GM23338 (cell line): ENCODE measurements at regions not wholly inside any gene's neighbourhood (a gene's known extent, or its start where the extent isn't known, plus 50 kb on each side); places are given as distances from the start of the nearest gene placed in this dataset.

Source experiments
- ATAC-seq: fragments of 200-7000 bp; cut with Tn5 transposase; 3 replicates; pipeline ENCODE4 v1.9.1; 2020
- DNase-seq: peaks from one replicate; pipeline ENCODE4 v3.0.0-alpha.2; 2015; ENCODE audit warnings: low spot score
- H2AFZ ChIP-seq: fragments of 200-600 bp; sonication (generic); 2 replicates; pipeline ENCODE4 v1.8.0; 2016; ENCODE audit warnings: antibody characterized with exemption, mild to moderate bottlenecking, moderate library complexity
- H3F3A ChIP-seq: fragments of 200-600 bp; sonication (generic); replicated peaks from 2 replicates; pipeline ENCODE4 v1.8.0; 2017; ENCODE audit warnings: antibody characterized with exemption, mixed run types, low read depth
- H3K27ac ChIP-seq: fragments of 200-600 bp; sonication (generic); 2 replicates; pipeline ENCODE4 v1.6.1; 2016; ENCODE audit warnings: low read depth
- H3K27me3 ChIP-seq: fragments of 200-600 bp; sonication (generic); 2 replicates; pipeline ENCODE4 v1.8.0; 2016; ENCODE audit warnings: mild to moderate bottlenecking, mixed run types, moderate library complexity; ENCODE audit not compliant: insufficient read depth
- H3K36me3 ChIP-seq: fragments of 200-600 bp; sonication (generic); 2 replicates; pipeline ENCODE4 v1.8.0; 2016; ENCODE audit warnings: mild to moderate bottlenecking; ENCODE audit not compliant: insufficient read depth
- H3K4me1 ChIP-seq: fragments of 200-600 bp; sonication (generic); 2 replicates; pipeline ENCODE4 v1.8.0; 2016; ENCODE audit warnings: mild to moderate bottlenecking, moderate library complexity; ENCODE audit not compliant: insufficient read depth
- H3K4me2 ChIP-seq: fragments of 200-600 bp; sonication (generic); 2 replicates; pipeline ENCODE4 v1.7.1; 2017; ENCODE audit warnings: mixed run types
- H3K4me3 ChIP-seq: fragments of 200-600 bp; sonication (generic); 2 replicates; pipeline ENCODE4 v1.6.1; 2016; ENCODE audit warnings: mixed run types
- H3K79me2 ChIP-seq: fragments of 200-600 bp; sonication (generic); replicated peaks from 2 replicates; pipeline ENCODE4 v1.8.0; 2017; ENCODE audit warnings: mild to moderate bottlenecking; ENCODE audit not compliant: insufficient read depth
- H3K9me2 ChIP-seq: fragments of 200-600 bp; sonication (generic); 2 replicates; pipeline ENCODE4 v1.8.0; 2017; ENCODE audit not compliant: insufficient read depth
- H4K20me1 ChIP-seq: fragments of 200-600 bp; sonication (generic); replicated peaks from 2 replicates; pipeline ENCODE4 v1.8.0; 2017; ENCODE audit warnings: mild to moderate bottlenecking; ENCODE audit not compliant: insufficient read depth
- H3K27ac Mint-ChIP-seq: 2 replicates; pipeline ENCODE4 v1.8.0; 2020; ENCODE audit warnings: inconsistent platforms, mild to moderate bottlenecking, moderate library complexity, mixed read lengths
- H3K27me3 Mint-ChIP-seq: 3 replicates; pipeline ENCODE4 v1.8.0; 2022; ENCODE audit warnings: low read depth, mild to moderate bottlenecking, moderate library complexity, mixed read lengths, inconsistent platforms; ENCODE audit not compliant: insufficient read depth, poor library complexity
- H3K36me3 Mint-ChIP-seq: 3 replicates; pipeline ENCODE4 v1.8.0; 2021; ENCODE audit warnings: low read depth, mild to moderate bottlenecking, inconsistent platforms, moderate library complexity, mixed read lengths
- H3K4me1 Mint-ChIP-seq: 3 replicates; pipeline ENCODE4 v1.8.0; 2020; ENCODE audit warnings: mild to moderate bottlenecking, inconsistent platforms, mixed read lengths
- H3K4me3 Mint-ChIP-seq: 3 replicates; pipeline ENCODE4 v1.8.0; 2021; ENCODE audit warnings: moderate library complexity, mild to moderate bottlenecking, inconsistent platforms, mixed read lengths
- H3K9me3 Mint-ChIP-seq: 3 replicates; pipeline ENCODE4 v1.8.0; 2020; ENCODE audit warnings: moderate library complexity, mild to moderate bottlenecking, inconsistent platforms, mixed read lengths
- CREB1 ChIP-seq: fragments of 250-450 bp; sonication (Bioruptor Pico); IDR thresholded peaks from 2 replicates; pipeline ENCODE4 v1.5.0; 2020; ENCODE audit warnings: low read depth, mild to moderate bottlenecking, moderate library complexity
- EZH2 ChIP-seq: fragments of 200-600 bp; sonication (generic); IDR thresholded peaks from one replicate; pipeline ENCODE4 v1.8.0; 2017; ENCODE audit warnings: antibody characterized with exemption, mild to moderate bottlenecking, low read depth; ENCODE audit not compliant: unreplicated experiment
- EZH2phosphoT487 ChIP-seq: fragments of 200-600 bp; sonication (generic); IDR thresholded peaks from one replicate; pipeline ENCODE4 v1.8.1; 2018; ENCODE audit warnings: antibody characterized with exemption; ENCODE audit not compliant: unreplicated experiment
- JUNB ChIP-seq: IDR thresholded peaks from one replicate; pipeline ENCODE4 v1.6.1; 2016; ENCODE audit warnings: antibody characterized with exemption; ENCODE audit not compliant: unreplicated experiment
- NANOG ChIP-seq: IDR thresholded peaks from 2 replicates; pipeline ENCODE4 v1.6.1; 2016; ENCODE audit warnings: antibody characterized with exemption, borderline replicate concordance
- POLR2AphosphoS5 ChIP-seq: IDR thresholded peaks from 2 replicates; pipeline ENCODE4 v1.6.1; 2016; ENCODE audit warnings: antibody characterized with exemption, low read depth
- STAT1 ChIP-seq: IDR thresholded peaks from one replicate; pipeline ENCODE4 v1.6.1; 2016; ENCODE audit warnings: antibody characterized with exemption; ENCODE audit not compliant: unreplicated experiment
- ZNF114 ChIP-seq: fragments of 250-450 bp; sonication (Bioruptor Pico); IDR thresholded peaks from 2 replicates; pipeline ENCODE4 v1.5.0; 2020; ENCODE audit warnings: mild to moderate bottlenecking, moderate library complexity
- ZNF331 ChIP-seq: fragments of 250-450 bp; sonication (Bioruptor Pico); IDR thresholded peaks from 2 replicates; pipeline ENCODE4 v1.5.0; 2020; ENCODE audit warnings: low read depth, mild to moderate bottlenecking, moderate library complexity
- TF ChIP-seq, protein P1 (sequence below): IDR thresholded peaks from 2 replicates; pipeline ENCODE4 v1.6.1; 2016; ENCODE audit warnings: antibody characterized with exemption
- TF ChIP-seq, protein P2 (sequence below): fragments of 250-450 bp; sonication (Bioruptor Pico); IDR thresholded peaks from 2 replicates; pipeline ENCODE4 v1.5.0; 2020; ENCODE audit warnings: mild to moderate bottlenecking, moderate library complexity
- TF ChIP-seq, protein P3 (sequence below), 2 experiments: fragments of 200-600 bp in 1 of 2; sonication (generic) in 1 of 2; conservative IDR thresholded peaks; 2 replicates each; pipeline versions ENCODE4 v1.5.1 to v1.6.1; 2016 to 2017; ENCODE audit warnings: antibody characterized with exemption in 2 of 2, low read depth in 2 of 2, mild to moderate bottlenecking in 2 of 2, moderate library complexity in 1 of 2
- TF ChIP-seq, protein P4 (sequence below): IDR thresholded peaks from one replicate; pipeline ENCODE4 v1.6.1; 2018; ENCODE audit warnings: antibody characterized with exemption; ENCODE audit not compliant: unreplicated experiment

DNA sequence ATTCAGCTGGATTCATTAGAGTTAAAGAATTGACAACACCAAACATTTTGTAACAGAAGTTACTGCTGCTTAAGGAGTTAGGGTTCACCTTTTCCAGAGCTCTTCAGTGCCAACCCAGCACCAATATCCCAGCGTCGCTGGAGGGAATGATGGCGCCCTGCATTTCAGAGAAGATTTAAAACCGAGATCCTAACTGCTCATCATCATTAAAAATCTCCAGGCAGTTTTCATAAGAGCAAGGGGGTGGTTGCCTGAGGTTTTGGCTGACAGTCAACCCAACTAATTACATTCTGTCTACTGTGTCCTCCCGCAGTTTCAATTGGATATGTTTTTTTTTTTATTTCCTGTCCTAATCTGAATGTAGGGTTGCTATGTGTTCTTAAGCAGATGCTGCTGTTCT is 509.6 kb upstream of the TCF4 start:
- Histone ChIP-seq H3K79me2 (no peaks in the 10 kb centered on the region), H3F3A (no peaks in the 10 kb centered on the region), H3K27ac (no peak overlapping the region), H3K4me1 (no peaks in the 10 kb centered on the region), H3K36me3 (no peaks in the 10 kb centered on the region), H3K9me2 (no peaks in the 10 kb centered on the region), H3K27me3 (no peaks in the 10 kb centered on the region), H3K4me2 (no peak overlapping the region), H2AFZ (no peak overlapping the region), H3K4me3 (no peak overlapping the region), H4K20me1 (no peaks in the 10 kb centered on the region)
- Mint-ChIP-seq H3K9me3 (no peaks in the 10 kb centered on the region), H3K36me3 (no peaks in the 10 kb centered on the region), H3K4me3 (no peak overlapping the region), H3K4me1 (peaks cover 1% of the 10 kb centered on the region), H3K27me3 (peaks cover 3% of the 10 kb centered on the region), H3K27ac (no peak overlapping the region)
- no peak for DNase-seq
- ATAC-seq = no peak
- TF ChIP-seq POLR2AphosphoS5 (no peak), CREB1 (CRISPR knock-in tag) (no peak), ZNF114 (CRISPR knock-in tag) (no peak), STAT1 (no peak), NANOG (no peak), ZNF331 (CRISPR knock-in tag) (no peak), EZH2phosphoT487 (no peak), EZH2 (no peak), JUNB (no peak)
- TF ChIP-seq, protein P1, sequence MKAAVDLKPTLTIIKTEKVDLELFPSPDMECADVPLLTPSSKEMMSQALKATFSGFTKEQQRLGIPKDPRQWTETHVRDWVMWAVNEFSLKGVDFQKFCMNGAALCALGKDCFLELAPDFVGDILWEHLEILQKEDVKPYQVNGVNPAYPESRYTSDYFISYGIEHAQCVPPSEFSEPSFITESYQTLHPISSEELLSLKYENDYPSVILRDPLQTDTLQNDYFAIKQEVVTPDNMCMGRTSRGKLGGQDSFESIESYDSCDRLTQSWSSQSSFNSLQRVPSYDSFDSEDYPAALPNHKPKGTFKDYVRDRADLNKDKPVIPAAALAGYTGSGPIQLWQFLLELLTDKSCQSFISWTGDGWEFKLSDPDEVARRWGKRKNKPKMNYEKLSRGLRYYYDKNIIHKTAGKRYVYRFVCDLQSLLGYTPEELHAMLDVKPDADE = no peak
- TF ChIP-seq, protein P2, sequence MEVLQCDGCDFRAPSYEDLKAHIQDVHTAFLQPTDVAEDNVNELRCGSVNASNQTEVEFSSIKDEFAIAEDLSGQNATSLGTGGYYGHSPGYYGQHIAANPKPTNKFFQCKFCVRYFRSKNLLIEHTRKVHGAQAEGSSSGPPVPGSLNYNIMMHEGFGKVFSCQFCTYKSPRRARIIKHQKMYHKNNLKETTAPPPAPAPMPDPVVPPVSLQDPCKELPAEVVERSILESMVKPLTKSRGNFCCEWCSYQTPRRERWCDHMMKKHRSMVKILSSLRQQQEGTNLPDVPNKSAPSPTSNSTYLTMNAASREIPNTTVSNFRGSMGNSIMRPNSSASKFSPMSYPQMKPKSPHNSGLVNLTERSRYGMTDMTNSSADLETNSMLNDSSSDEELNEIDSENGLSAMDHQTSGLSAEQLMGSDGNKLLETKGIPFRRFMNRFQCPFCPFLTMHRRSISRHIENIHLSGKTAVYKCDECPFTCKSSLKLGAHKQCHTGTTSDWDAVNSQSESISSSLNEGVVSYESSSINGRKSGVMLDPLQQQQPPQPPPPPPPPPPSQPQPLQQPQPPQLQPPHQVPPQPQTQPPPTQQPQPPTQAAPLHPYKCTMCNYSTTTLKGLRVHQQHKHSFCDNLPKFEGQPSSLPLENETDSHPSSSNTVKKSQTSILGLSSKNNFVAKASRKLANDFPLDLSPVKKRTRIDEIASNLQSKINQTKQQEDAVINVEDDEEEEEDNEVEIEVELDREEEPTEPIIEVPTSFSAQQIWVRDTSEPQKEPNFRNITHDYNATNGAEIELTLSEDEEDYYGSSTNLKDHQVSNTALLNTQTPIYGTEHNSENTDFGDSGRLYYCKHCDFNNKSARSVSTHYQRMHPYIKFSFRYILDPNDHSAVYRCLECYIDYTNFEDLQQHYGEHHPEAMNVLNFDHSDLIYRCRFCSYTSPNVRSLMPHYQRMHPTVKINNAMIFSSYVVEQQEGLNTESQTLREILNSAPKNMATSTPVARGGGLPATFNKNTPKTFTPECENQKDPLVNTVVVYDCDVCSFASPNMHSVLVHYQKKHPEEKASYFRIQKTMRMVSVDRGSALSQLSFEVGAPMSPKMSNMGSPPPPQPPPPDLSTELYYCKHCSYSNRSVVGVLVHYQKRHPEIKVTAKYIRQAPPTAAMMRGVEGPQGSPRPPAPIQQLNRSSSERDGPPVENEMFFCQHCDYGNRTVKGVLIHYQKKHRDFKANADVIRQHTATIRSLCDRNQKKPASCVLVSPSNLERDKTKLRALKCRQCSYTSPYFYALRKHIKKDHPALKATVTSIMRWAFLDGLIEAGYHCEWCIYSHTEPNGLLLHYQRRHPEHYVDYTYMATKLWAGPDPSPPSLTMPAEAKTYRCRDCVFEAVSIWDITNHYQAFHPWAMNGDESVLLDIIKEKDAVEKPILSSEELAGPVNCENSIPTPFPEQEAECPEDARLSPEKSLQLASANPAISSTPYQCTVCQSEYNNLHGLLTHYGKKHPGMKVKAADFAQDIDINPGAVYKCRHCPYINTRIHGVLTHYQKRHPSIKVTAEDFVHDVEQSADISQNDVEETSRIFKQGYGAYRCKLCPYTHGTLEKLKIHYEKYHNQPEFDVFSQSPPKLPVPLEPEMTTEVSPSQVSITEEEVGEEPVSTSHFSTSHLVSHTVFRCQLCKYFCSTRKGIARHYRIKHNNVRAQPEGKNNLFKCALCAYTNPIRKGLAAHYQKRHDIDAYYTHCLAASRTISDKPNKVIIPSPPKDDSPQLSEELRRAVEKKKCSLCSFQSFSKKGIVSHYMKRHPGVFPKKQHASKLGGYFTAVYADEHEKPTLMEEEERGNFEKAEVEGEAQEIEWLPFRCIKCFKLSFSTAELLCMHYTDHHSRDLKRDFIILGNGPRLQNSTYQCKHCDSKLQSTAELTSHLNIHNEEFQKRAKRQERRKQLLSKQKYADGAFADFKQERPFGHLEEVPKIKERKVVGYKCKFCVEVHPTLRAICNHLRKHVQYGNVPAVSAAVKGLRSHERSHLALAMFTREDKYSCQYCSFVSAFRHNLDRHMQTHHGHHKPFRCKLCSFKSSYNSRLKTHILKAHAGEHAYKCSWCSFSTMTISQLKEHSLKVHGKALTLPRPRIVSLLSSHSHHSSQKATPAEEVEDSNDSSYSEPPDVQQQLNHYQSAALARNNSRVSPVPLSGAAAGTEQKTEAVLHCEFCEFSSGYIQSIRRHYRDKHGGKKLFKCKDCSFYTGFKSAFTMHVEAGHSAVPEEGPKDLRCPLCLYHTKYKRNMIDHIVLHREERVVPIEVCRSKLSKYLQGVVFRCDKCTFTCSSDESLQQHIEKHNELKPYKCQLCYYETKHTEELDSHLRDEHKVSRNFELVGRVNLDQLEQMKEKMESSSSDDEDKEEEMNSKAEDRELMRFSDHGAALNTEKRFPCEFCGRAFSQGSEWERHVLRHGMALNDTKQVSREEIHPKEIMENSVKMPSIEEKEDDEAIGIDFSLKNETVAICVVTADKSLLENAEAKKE (CRISPR knock-in tag) = no peak
- TF ChIP-seq, protein P3, sequence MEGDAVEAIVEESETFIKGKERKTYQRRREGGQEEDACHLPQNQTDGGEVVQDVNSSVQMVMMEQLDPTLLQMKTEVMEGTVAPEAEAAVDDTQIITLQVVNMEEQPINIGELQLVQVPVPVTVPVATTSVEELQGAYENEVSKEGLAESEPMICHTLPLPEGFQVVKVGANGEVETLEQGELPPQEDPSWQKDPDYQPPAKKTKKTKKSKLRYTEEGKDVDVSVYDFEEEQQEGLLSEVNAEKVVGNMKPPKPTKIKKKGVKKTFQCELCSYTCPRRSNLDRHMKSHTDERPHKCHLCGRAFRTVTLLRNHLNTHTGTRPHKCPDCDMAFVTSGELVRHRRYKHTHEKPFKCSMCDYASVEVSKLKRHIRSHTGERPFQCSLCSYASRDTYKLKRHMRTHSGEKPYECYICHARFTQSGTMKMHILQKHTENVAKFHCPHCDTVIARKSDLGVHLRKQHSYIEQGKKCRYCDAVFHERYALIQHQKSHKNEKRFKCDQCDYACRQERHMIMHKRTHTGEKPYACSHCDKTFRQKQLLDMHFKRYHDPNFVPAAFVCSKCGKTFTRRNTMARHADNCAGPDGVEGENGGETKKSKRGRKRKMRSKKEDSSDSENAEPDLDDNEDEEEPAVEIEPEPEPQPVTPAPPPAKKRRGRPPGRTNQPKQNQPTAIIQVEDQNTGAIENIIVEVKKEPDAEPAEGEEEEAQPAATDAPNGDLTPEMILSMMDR (conservative IDR thresholded peaks at IDR 0.05; ENCODE audit: low read depth in 2 of 2) = no peak
- TF ChIP-seq, protein P4, sequence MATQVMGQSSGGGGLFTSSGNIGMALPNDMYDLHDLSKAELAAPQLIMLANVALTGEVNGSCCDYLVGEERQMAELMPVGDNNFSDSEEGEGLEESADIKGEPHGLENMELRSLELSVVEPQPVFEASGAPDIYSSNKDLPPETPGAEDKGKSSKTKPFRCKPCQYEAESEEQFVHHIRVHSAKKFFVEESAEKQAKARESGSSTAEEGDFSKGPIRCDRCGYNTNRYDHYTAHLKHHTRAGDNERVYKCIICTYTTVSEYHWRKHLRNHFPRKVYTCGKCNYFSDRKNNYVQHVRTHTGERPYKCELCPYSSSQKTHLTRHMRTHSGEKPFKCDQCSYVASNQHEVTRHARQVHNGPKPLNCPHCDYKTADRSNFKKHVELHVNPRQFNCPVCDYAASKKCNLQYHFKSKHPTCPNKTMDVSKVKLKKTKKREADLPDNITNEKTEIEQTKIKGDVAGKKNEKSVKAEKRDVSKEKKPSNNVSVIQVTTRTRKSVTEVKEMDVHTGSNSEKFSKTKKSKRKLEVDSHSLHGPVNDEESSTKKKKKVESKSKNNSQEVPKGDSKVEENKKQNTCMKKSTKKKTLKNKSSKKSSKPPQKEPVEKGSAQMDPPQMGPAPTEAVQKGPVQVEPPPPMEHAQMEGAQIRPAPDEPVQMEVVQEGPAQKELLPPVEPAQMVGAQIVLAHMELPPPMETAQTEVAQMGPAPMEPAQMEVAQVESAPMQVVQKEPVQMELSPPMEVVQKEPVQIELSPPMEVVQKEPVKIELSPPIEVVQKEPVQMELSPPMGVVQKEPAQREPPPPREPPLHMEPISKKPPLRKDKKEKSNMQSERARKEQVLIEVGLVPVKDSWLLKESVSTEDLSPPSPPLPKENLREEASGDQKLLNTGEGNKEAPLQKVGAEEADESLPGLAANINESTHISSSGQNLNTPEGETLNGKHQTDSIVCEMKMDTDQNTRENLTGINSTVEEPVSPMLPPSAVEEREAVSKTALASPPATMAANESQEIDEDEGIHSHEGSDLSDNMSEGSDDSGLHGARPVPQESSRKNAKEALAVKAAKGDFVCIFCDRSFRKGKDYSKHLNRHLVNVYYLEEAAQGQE = no peak
